GM12875 (cell line): ENCODE measurements at regions not wholly inside any gene's neighbourhood (a gene's known extent, or its start where the extent isn't known, plus 50 kb on each side); places are given as distances from the start of the nearest gene placed in this dataset.

Experiments used
- H3K4me3 ChIP-seq: one replicate; pipeline ENCODE4 v1.5.1; 2011; ENCODE audit warnings: low read depth, low read length, control low read depth
- CTCF ChIP-seq: IDR thresholded peaks from 2 replicates; pipeline ENCODE4 v1.5.1; 2011; ENCODE audit warnings: low read depth, mild to moderate bottlenecking, control low read depth, inconsistent platforms, low read length, moderate library complexity, borderline replicate concordance; ENCODE audit not compliant: insufficient read depth

DNA sequence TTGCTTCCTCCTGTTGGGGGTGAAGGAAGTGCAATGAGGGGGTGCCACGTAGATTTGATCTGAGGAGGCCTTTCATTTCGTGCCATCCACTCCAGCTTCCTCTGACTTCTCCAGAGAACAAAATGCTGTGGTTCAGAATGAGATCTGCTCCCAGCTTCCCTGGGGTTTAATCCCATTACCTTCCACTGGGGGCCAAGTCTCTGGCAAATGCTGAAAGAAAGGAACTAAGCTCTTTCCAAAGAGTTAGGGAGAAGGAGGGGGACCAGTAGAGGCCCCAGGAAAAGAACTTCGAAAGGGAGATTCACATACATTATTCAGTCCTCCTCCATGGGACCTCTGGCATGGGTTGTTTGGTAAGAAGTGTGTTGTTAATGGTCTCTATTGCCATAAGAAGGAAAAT is 727.0 kb downstream of the TYW1 start:
- no peak for TF ChIP-seq CTCF
- H3K4me3 ChIP-seq, result no peak overlapping the region

- TF ChIP-seq CTCF, result no peak
Observed at GRCh38 chr7:67724435-67724834, 727.8 kb downstream of the TYW1 start.

DNA sequence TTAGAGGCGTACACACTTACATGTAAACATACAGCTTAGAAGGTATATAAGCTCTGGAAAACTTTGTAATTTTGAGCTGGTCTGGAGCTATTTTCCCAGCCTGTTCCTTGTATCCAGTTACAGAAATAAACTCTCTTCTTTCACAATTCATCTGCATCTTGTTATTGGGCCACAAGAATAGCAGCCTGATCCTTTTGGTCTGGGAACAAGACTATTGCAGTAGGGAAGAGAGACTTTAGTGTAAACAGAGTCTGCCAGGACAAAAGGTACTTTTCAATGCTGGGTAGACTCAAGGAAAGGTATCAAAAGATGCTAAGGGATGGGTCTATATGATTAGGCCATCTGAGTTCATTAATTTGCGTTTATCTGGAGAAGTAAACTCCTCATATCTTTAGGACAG is 728.3 kb downstream of the TYW1 start:
- no peak for TF ChIP-seq CTCF
- no peak overlapping the region for H3K4me3 ChIP-seq

More at GRCh38 chr7:67724435-67724834, 727.8 kb downstream of the TYW1 start:
- H3K4me3 ChIP-seq, result no peak overlapping the region

DNA sequence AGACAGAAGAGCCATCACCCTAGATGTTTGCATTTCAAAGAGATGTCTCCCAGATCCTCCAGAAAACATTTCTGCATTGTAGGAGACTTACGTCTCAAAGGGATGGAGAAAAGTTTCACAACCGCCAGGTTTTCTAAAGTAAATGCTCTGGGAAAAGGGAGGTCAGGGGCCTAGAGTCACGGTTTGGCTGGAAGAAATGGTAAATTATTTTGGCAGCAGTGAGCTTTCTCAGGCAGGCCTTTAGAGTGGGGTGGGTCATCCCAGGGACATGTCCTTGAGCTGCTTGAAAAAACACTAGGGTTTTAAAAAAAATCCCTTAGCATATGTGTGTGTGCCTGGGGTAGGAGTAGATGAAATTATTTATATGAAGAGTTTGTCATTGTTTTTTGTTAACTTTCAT is 728.8 kb downstream of the TYW1 start:
- H3K4me3 ChIP-seq, result no peak overlapping the region
- TF ChIP-seq CTCF, result no peak

GRCh38 chr7:67729771-67730170 is 733.1 kb downstream of the TYW1 start:
- TF ChIP-seq CTCF, result no peak
- no peak overlapping the region for H3K4me3 ChIP-seq

GRCh38 chr7:67731704-67732103 is 735.1 kb downstream of the TYW1 start:
- no peak overlapping the region for H3K4me3 ChIP-seq
- TF ChIP-seq CTCF, result no peak

DNA sequence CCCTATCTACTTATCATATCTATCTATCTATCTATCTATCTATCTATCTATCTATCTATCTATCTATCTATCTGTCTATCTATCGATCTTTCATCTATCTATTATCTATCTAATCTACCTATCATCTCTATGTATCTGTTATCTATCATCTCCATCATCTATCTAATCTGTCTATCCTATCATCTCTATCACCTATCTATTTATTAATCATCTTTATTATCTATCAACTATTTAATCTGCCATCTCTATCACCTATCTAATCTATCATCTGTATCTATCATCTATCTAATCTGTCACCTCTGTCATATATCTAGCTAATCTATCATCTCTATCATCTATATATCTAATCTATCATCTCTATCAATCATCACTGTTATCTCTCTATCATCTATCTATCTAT is 736.3 kb downstream of the TYW1 start:
- H3K4me3 ChIP-seq, result no peak overlapping the region
- no peak for TF ChIP-seq CTCF
